IMR-90 (cell line): ENCODE measurements at regions not wholly inside any gene's neighbourhood (a gene's known extent, or its start where the extent isn't known, plus 50 kb on each side); places are given as distances from the start of the nearest gene placed in this dataset.

Experiments
- ATAC-seq: fragments of 200-7000 bp; cut with Tn5 transposase; 2 replicates; pipeline ENCODE4 v1.9.1; 2020; ENCODE audit warnings: low read depth, mild to moderate bottlenecking, moderate library complexity
- BruUV-seq: library from RNA; stranded (reverse); fragments of 400-500 nt; replicated peaks from 2 replicates; lab custom pipeline; 2021; lab: Mats Ljungman, UMichigan
- CTCF ChIA-PET: fragments of 300-600 bp; formaldehyde crosslinking; extraction: SDS; loops from one replicate; lab custom pipeline; 2021; ENCODE audit warnings: antibody characterized with exemption; lab: Yijun Ruan, JAX
- POLR2A ChIA-PET: fragments of 300-600 bp; sonication (Branson Sonifier 250); formaldehyde crosslinking; loops from one replicate; lab custom pipeline; 2022; ENCODE audit warnings: antibody characterized with exemption; ENCODE audit not compliant: unreplicated experiment; lab: Charles Lee
- DNase-seq: peaks from one replicate; pipeline ENCODE4 v3.0.0; 2013
- H2AFZ ChIP-seq: replicated peaks from 2 replicates; pipeline ENCODE3; 2013; ENCODE audit warnings: low read length, mild to moderate bottlenecking; ENCODE audit not compliant: poor library complexity
- H2AK5ac ChIP-seq: 2 replicates; pipeline ENCODE4 v1.6.1; 2013; ENCODE audit warnings: low read depth, low read length, inconsistent platforms
- H2AK9ac ChIP-seq: replicated peaks from 2 replicates; pipeline ENCODE3; 2013; ENCODE audit warnings: mild to moderate bottlenecking, low read depth, low read length, moderate library complexity; ENCODE audit not compliant: poor library complexity
- H2BK120ac ChIP-seq: 2 replicates; pipeline ENCODE4 v1.6.1; 2013; ENCODE audit warnings: low read depth, low read length, inconsistent platforms
- H2BK15ac ChIP-seq: 3 replicates; pipeline ENCODE4 v1.6.1; 2013; ENCODE audit warnings: low read depth, low read length, inconsistent platforms
- H2BK20ac ChIP-seq: 2 replicates; pipeline ENCODE4 v1.6.1; 2013; ENCODE audit warnings: low read depth, mild to moderate bottlenecking, inconsistent platforms, low read length, moderate library complexity
- H2BK5ac ChIP-seq: 2 replicates; pipeline ENCODE4 v1.6.1; 2013; ENCODE audit warnings: mild to moderate bottlenecking, low read depth, low read length, inconsistent platforms; ENCODE audit not compliant: poor library complexity, severe bottlenecking
- H3K14ac ChIP-seq: replicated peaks from 2 replicates; pipeline ENCODE4 v1.6.1; 2013; ENCODE audit warnings: low read depth, low read length, inconsistent platforms
- H3K18ac ChIP-seq: 2 replicates; pipeline ENCODE4 v1.6.1; 2013; ENCODE audit warnings: low read depth, low read length, control low read depth
- H3K23ac ChIP-seq: 2 replicates; pipeline ENCODE4 v1.6.1; 2013; ENCODE audit warnings: low read depth, low read length, inconsistent platforms
- H3K27ac ChIP-seq: 2 replicates; pipeline ENCODE4 v1.5.1; 2013; ENCODE audit warnings: mild to moderate bottlenecking, control low read depth, low read length; ENCODE audit not compliant: insufficient read depth
- H3K27me3 ChIP-seq: 2 replicates; pipeline ENCODE4 v1.6.1; 2013; ENCODE audit warnings: low read length; ENCODE audit not compliant: control insufficient read depth, insufficient read depth
- H3K36me3 ChIP-seq: 2 replicates; pipeline ENCODE4 v1.6.1; 2013; ENCODE audit warnings: low read length, mixed read lengths; ENCODE audit not compliant: control insufficient read depth, insufficient read depth
- H3K4ac ChIP-seq: 2 replicates; pipeline ENCODE4 v1.6.1; 2013; ENCODE audit warnings: low read depth, low read length, inconsistent platforms
- H3K4me1 ChIP-seq: 2 replicates; pipeline ENCODE4 v1.6.1; 2013; ENCODE audit warnings: low read length, mixed read lengths; ENCODE audit not compliant: control insufficient read depth, insufficient read depth
- H3K4me2 ChIP-seq: 2 replicates; pipeline ENCODE4 v1.6.1; 2013; ENCODE audit warnings: low read depth, mild to moderate bottlenecking, control low read depth, low read length, moderate library complexity
- H3K4me3 ChIP-seq: 2 replicates; pipeline ENCODE4 v1.5.1; 2013; ENCODE audit warnings: low read depth, mild to moderate bottlenecking, control low read depth, low read length, moderate library complexity; ENCODE audit not compliant: insufficient read depth
- H3K56ac ChIP-seq: 2 replicates; pipeline ENCODE4 v1.6.1; 2013; ENCODE audit warnings: low read length, inconsistent platforms; ENCODE audit not compliant: insufficient read depth; ENCODE audit errors: extremely low read depth
- H3K79me1 ChIP-seq, 2 experiments: 2 replicates each; pipeline ENCODE4 v1.6.1; 2013; ENCODE audit warnings: low read length in 2 of 2, inconsistent platforms in 1 of 2, low read depth in 1 of 2
- H3K9ac ChIP-seq: 2 replicates; pipeline ENCODE4 v1.6.1; 2013; ENCODE audit warnings: low read depth, low read length, control low read depth
- H3K9me1 ChIP-seq: 2 replicates; pipeline ENCODE4 v1.6.1; 2013; ENCODE audit warnings: low read length, inconsistent platforms; ENCODE audit not compliant: insufficient read depth
- H3K9me3 ChIP-seq: 2 replicates; pipeline ENCODE4 v1.6.1; 2013; ENCODE audit warnings: low read length; ENCODE audit not compliant: control insufficient read depth, insufficient read depth
- H4K20me1 ChIP-seq: 2 replicates; pipeline ENCODE4 v1.6.1; 2013; ENCODE audit warnings: low read length, inconsistent platforms; ENCODE audit not compliant: insufficient read depth
- H4K5ac ChIP-seq: 2 replicates; pipeline ENCODE4 v1.6.1; 2013; ENCODE audit warnings: mild to moderate bottlenecking, low read depth, low read length, control low read depth
- H4K8ac ChIP-seq, 2 experiments: 2 replicates each; pipeline ENCODE4 v1.6.1; 2013; ENCODE audit warnings: low read depth in 2 of 2, low read length in 2 of 2, control low read depth in 1 of 2, inconsistent platforms in 1 of 2
- H4K91ac ChIP-seq: 2 replicates; pipeline ENCODE4 v1.6.1; 2013; ENCODE audit warnings: low read depth, low read length, inconsistent platforms; ENCODE audit not compliant: insufficient read depth
- CEBPB ChIP-seq: IDR thresholded peaks from 2 replicates; pipeline ENCODE4 v1.6.1; 2012; ENCODE audit warnings: low read depth, low read length, improper control_type of control experiment
- CHD1 ChIP-seq: IDR thresholded peaks from 2 replicates; pipeline ENCODE4 v1.6.1; 2012; ENCODE audit warnings: low read depth, low read length, improper control_type of control experiment
- MAFK ChIP-seq: IDR thresholded peaks from 2 replicates; pipeline ENCODE4 v1.6.1; 2012; ENCODE audit warnings: low read depth, low read length, improper control_type of control experiment
- MAZ ChIP-seq: IDR thresholded peaks from 2 replicates; pipeline ENCODE4 v1.6.1; 2012; ENCODE audit warnings: low read depth, mild to moderate bottlenecking, low read length, improper control_type of control experiment, moderate library complexity, borderline replicate concordance
- NFE2L2 ChIP-seq: fragments of 150-350 bp; IDR thresholded peaks from 2 replicates; pipeline ENCODE4 v1.6.1; 2016; ENCODE audit warnings: low read depth, mild to moderate bottlenecking, low read length
- POLR2A ChIP-seq: IDR thresholded peaks from 2 replicates; pipeline ENCODE4 v1.6.1; 2012; ENCODE audit warnings: mild to moderate bottlenecking, low read depth, low read length
- RCOR1 ChIP-seq: IDR thresholded peaks from 2 replicates; pipeline ENCODE4 v1.6.1; 2012; ENCODE audit warnings: mild to moderate bottlenecking, low read length, improper control_type of control experiment; ENCODE audit not compliant: insufficient replicate concordance
- RFX5 ChIP-seq: IDR thresholded peaks from 2 replicates; pipeline ENCODE4 v1.8.0; 2012; ENCODE audit warnings: low read depth, mild to moderate bottlenecking, low read length, moderate library complexity
- USF2 ChIP-seq: fragments of 150-350 bp; IDR thresholded peaks from 2 replicates; pipeline ENCODE4 v1.6.1; 2017; ENCODE audit warnings: mild to moderate bottlenecking, antibody characterized with exemption, low read length, low read depth
- WGBS, 2 experiments: methylation state at CpG; one replicate each; pipeline versions ENCODE4 v1.1.5 to v1.1.7; 2013; ENCODE audit warnings: missing lambda C conversion rate in 2 of 2; ENCODE audit not compliant: insufficient read length in 1 of 2; ENCODE audit errors: extremely low coverage in 2 of 2; 5-methylcytosine and 5-hydroxymethylcytosine counted together
- dilution Hi-C: fragments of 300-500 bp; cut with HindIII; formaldehyde crosslinking; loops from one replicate; pipeline ENCODE4 v1.14.3; 2018; ENCODE audit warnings: low sequenced_read_pairs; ENCODE audit not compliant: unreplicated experiment
- in situ Hi-C: fragments of 300-500 bp; cut with MboI; formaldehyde crosslinking; loops from 3 replicates; pipeline ENCODE4 v1.14.3; 2019; ENCODE audit warnings: low sequenced_read_pairs, inconsistent platforms, mixed read lengths
- intact Hi-C: fragments of 100-400 bp; cut with micrococcal nuclease; formaldehyde crosslinking; loops from 2 replicates; pipeline ENCODE4 v1.10.0; 2022

- Histone ChIP-seq H3K56ac (no peak overlapping the region), H3K36me3 (no peaks in the 10 kb centered on the region), H2AK9ac (no peak overlapping the region), H3K27me3 (peaks cover 2% of the 10 kb centered on the region; the same call in 1 of the 2 replicates), H2BK5ac (no peak overlapping the region), H3K14ac (no peak overlapping the region), H3K18ac (no peak overlapping the region), H2BK15ac (no peak overlapping the region), H3K9me1 (no peaks in the 10 kb centered on the region), H3K23ac (no peak overlapping the region), H3K27ac (no peak overlapping the region), H4K91ac (no peak overlapping the region), H2BK20ac (no peak overlapping the region), H3K4me1 (no peaks in the 10 kb centered on the region), H3K9me3 (no peaks in the 10 kb centered on the region), H2AFZ (no peak overlapping the region), H2BK120ac (no peak overlapping the region), H3K9ac (no peak overlapping the region), H4K20me1 (no peaks in the 10 kb centered on the region), H4K8ac (no peak overlapping the region), H3K4ac (no peak overlapping the region), H3K79me1 (no peaks in the 10 kb centered on the region), H3K4me2 (no peak overlapping the region), H2AK5ac (no peak overlapping the region), H3K4me3 (no peak overlapping the region), H4K5ac (no peak overlapping the region)
- WGBS, 2 experiments, result no CpG with 5 or more reads among the region's 1 CpG
- no peak for TF ChIP-seq NFE2L2
- no peak for TF ChIP-seq RFX5
- no peak for TF ChIP-seq USF2
- no peak for TF ChIP-seq POLR2A
- TF ChIP-seq RCOR1, result no peak
- no peak for TF ChIP-seq MAZ
- TF ChIP-seq MAFK, result no peak
- no peak for TF ChIP-seq CHD1
- no peak for TF ChIP-seq CEBPB
- no TSS peak for BruUV-seq
- ATAC-seq (no peak), DNase-seq (no peak)
- CTCF ChIA-PET, result interaction anchor here (0.7 kb wide), 1 partner anchor 218 kb away, joined by 5 read pairs; no protein-coding TSS in a partner anchor
- dilution Hi-C loops (no loop called here), intact Hi-C loops (no loop called here), in situ Hi-C loops (no loop called here)
- POLR2A ChIA-PET, result no interaction called here
Observed at GRCh38 chr6:63493557-63493956, 78.7 kb upstream of the LOC128125822 start.
